HG02852 (cell line): ENCODE measurements at regions not wholly inside any gene's neighbourhood (a gene's known extent, or its start where the extent isn't known, plus 50 kb on each side); places are given as distances from the start of the nearest gene placed in this dataset.
"Not testable (repeated sequence)": the region's sequence is repeated elsewhere in the genome, so short reads cannot be mapped to it uniquely, and the experiment has no call there.

Experiments used
- ATAC-seq: cut with Tn5 transposase; IDR thresholded peaks from one replicate; pipeline ENCODE4 v1.9.1; 2021; ENCODE audit warnings: mild to moderate bottlenecking, moderate library complexity; ENCODE audit not compliant: unreplicated experiment

DNA sequence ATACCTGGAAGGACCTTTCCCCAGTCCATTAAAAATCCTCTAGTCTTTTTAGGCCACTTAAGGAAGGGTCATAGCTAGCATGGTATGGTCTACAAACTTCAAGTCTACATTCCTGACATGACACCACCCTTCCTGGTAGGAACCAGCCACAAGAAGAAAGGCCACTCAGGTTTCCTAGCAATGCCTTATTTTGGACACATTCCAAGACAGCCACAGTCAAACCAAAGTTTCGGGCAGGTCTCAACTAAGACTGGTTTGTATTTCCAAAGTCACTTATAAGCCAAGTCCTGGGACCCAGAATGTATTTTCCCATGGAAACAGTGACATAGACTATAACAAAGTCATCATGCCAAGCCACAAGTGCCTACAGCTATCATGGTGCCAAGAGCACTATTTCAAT, 50.6 kb upstream of the SLC44A3 start:
- ATAC-seq, result no peak

DNA sequence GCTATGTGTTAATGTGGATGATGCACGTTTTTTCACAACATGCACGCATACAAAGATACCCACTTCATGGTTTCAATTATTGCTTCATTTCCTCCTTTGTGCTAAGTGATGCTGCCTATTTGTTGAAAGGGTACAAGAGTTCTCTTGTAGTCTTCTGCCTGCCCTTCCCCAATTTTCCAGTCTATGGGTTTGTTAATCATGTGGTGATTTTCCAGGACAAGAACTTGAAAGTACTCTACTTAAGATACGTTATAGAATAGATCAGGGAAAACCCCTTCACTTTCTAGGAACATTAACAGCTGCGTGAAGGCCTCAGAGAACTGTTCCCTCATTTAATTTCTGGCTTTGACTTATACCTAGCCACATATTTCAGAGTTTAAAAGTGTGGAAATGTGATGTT, 52.1 kb upstream of the SLC44A3 start:
- ATAC-seq, result no peak

DNA sequence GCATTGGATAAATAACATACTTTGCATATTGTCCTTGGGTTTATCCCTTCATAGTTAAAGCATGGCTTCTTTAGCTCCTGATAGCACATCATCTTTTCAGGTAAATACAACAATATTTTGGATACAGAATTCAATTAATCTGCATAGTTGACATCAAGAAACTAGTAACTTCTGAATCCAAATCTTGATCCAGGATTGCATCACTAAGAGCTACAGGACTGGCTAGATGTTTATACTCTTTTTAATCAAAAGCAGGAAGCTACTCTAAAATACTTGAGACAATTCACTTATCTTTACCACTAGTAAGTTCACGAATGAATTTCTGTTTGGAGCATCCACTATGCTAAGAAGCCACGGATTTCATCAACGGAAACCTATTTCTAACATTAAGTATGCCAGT, 54.2 kb upstream of the SLC44A3 start:
- no peak for ATAC-seq

DNA sequence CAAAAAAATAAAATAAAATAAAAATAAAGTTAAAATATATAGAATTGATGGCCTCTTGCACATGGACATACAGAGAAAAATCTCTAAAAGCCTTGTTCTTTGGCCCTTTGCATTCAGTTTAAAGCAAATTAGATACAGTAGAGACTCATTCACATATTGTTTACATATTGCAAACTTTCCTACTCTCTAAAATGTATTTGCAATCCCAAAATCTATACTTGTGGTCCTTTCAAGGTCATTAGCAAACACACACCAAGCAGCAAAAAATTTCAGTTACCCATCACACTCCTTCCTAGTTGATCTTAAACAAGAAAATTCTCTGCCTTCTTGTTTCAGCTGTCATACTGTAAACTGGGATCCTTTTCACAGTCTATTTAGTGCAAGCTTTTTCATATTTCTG, 61.0 kb upstream of the SLC44A3 start:
- no peak for ATAC-seq

DNA sequence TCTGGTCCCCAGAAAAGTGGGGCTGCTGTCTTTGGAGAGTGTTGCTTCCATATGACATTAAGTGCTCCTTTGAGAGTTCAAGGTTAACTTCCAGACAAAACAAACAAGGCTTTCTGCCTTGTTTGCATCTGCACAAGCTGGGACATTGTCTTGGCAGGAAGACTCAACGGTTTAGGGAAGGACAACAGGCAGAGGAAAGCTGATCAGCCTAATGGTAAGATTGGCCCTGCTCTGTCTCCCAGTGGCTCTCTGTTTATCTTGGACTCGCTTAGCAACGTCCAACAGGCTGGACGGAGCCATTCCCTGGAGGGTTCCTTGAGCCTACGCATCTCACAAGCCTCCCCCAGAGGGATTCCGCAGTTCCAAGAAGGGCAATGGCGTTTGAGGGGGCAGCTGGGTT, 62.2 kb upstream of the SLC44A3 start:
- no peak for ATAC-seq

DNA sequence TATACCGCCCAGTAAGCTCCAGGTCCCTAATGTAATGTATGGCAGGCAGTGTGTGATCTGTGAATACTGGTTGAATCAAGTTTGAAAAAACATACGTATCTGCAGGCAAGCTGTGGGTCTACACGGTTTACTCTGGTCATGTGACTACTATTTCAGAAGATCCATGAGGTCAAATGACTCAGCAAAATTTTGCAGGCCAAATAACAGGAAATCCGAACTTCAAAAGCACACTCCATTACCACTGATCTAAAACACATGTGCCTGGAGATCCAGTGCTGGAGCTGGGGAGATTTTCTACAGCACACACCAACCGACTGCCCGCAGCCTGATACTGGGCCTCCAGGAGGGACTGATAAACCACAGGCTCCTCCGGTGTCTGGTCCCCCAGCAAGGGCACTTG, 64.5 kb upstream of the SLC44A3 start:
- ATAC-seq, result no peak

DNA sequence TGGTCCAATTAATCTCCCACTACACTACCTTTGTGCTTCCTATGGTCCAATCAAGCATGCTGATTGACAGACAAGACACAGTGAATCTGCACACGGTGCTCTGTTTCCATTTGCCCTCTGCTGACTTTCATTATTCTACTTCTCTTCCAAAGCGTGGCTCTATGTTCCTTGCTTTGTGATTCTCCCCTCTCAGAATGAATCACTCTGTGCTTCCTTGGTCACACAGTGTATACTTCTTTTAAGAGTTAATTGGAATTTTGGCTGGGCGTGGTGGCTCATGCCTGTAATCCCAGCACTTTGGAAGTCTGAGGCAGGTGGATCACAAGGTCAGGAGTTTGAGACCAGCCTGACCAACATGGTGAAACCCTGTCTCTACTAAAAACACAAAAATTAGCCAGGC, 65.1 kb upstream of the SLC44A3 start:
- not testable (repeated sequence) for ATAC-seq

DNA sequence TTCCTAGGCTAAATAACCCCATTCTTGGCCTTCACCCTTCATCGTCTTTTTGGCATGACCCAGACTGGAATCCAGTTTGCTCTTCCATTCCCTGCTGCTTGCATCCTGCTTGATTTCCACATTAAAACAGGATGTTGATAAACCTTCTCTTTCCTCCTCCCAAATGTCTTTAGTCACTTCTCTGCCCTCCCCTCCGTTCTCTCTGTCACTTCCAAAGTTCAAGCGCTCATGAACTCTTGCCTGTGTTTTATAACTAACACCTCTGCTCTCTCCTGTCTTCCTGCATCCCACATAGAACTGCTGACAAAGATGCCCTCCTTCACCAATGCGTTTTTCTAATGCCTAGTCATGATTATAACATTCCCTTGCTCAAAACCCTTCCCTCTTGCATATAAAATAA, 65.6 kb upstream of the SLC44A3 start:
- no peak for ATAC-seq

DNA sequence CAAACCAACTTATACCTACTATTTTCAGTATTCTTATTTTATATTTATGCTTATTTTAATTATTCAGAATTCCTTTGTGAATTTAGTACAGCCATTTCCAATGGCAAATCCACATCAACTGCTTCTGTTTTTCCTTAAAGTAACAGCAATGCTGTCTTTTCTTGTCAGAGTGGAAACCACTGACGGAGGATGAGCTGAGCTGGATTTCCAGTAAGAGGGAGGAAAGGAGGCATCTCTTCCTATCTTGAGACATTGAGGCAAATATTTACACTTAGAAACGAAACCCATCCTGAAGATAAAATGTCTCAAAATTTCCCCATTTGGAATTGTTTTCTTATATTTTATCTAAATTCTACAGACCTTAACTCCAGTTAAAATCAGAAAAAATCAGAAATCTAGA, 66.1 kb upstream of the SLC44A3 start:
- no peak for ATAC-seq

DNA sequence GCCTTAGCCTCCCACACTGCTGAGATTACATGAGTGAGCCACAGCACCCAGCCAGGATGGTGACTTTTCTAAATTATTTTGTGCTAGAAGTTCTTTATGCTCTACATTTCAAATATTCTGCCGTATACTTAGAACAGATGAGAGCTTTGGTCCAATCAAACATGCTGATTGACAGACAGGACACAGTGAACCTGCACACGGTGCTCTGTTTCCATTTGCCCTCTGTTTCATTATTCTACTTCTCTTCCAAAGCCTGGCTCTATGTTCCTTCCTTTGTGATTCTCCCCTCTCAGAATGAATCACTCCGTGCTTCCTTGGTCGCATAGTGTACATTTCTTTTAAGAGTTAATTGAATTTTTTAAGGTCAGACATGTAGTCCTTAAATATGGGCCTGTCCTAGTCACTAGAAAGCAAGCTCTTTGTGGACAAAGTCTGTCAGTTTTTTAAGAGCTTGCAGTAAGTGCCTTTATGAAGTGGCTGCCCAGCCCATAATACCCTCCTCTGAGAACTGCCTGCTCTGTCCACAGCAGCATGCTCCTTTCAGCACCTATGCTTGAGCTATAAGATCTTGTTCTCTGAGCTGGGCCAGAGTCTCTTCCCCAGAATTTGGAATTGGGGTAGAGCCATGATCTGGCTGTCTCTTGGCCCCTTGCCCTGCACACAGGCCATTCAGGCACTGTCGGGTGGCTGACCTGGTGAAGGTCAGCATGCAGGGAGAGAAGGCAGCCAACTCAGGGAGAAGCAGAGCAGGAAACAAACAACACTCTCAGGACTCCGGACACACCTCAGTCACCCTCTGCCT, 66.8 kb upstream of the SLC44A3 start:
- no peak for ATAC-seq

DNA sequence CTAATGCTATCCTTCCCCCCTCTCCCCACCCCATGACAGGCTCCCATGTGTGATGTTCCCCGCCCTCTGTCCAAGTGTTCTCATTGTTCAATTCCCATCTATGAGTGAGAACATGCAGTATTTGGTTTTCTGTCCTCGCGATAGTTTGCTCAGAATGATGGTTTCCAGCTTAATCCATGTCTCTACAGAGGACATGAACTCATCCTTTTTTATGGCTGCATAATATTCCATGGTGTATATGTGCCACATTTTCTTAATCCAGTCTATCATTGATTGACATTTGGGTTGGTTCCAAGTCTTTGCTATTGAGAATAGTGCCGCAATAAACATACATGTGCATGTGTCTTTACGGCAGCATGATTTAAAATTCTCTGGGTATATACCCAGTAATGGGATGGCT, 68.7 kb upstream of the SLC44A3 start:
- not testable (repeated sequence) for ATAC-seq

DNA sequence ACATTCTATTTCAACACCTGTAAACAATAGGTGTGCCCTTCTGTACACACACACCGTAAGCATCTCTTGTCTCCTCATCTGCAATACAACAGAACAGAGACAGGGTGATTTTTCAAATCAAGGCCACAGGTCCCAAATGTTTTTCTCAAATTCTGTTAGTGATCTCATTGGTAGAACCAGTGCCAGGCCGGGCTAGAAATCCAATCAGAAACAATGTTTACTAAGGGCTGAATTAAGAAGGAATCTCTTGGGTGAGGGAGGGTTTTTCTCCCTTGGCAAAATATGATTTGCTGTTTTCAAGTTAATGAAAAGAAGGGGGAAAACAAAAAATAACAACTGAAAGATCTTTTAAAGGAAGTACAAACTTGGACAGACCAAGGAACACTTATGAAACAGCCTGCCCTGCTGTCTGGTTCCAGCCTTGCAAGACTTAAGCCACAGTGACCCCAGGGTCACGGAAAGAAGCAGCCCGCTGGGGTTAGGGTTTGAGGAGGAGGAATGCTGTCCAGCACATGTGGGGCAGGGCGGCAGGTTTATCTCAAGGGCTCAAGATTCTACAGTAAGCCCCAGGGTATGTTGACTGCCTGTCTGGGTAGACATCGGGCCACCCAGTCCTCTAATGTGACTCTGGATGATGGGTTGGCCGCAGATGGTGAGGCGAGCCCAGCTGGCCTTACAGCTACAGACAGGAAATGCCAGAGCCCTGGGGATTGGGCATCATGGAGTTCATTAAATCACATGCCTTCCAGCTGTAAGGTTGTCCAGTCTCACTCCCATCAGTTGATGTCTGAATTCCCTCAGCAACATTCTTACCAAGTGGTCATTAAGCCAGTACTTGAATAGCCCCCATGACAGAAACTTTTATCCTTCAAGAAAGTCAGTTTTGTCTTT, 73.3 kb upstream of the SLC44A3 start:
- ATAC-seq, result no peak

DNA sequence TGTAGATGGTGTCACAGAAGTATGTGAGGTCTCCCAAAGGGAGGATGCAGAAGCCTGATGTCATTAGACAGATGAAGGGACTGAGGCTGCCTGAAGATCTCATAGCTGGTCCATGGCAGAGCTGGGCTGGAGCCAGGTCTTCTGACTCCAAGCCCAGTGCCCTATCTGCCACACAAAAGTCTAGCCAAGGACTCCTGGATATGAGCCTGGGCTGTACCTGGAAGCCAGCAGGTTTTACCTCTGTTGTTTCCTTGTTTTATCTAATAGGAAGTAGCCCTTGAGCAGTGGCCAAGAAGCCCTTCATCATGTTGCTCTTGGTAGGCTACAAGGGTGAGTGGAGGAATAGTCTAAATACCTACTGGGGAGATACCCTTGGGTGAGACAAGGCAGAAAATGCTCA, 74.4 kb upstream of the SLC44A3 start:
- no peak for ATAC-seq

DNA sequence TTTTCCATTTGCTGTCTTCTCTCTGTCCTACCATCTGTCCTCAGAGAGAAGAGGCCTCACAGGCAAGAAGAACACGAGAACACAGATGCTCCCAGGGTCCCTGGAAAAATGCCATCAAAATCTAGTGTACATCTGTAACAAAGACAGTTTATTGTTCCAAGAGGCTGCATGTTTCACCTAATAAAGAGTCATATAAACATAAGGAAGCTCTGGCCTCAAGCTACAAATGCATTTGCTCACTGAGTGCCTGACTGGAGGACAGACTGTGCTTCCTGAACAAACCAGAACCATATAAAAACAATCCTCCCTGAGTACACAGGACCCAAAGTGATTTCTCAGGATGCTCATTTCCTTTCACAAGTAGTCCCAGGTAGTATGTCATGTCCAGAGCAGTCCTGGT, 76.3 kb upstream of the SLC44A3 start:
- no peak for ATAC-seq

DNA sequence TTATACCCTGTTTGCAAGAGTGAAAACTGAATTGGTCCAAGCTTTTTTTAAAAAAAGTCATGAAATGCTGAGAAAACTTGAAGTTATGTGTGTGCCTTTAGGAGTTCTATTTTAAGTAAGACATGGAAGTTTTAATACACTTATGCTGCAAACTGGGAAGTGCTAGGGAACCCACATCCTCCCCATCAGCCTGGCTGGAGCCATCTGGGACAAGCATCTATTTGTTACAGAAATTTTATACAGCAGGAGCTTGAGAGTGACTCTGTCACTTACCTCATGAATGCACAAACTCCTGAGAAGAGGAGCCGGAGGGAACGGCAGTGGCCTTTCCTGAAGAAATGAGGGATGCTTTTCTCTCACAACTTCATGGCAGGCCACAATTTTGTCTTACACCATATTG, 78.2 kb upstream of the SLC44A3 start:
- no peak for ATAC-seq

DNA sequence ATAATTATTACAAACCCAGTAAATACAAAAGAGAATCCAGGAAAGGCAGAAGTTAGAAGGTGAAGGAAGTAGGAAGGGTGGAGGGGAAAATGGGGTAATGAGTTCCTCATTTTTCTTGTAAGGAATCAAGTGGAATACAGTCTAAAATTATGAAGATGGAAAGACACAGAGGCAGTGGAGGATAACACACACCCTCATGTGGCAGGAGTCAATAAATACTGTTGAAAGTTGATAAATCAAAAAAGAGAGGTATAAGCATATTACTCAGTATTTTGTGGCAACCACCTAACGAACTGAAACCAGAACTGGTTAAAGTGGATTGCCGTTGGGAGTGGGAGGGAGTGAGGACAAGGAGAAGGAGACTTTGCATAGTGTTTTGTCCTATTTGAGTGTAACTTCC, 78.6 kb upstream of the SLC44A3 start:
- no peak for ATAC-seq

DNA sequence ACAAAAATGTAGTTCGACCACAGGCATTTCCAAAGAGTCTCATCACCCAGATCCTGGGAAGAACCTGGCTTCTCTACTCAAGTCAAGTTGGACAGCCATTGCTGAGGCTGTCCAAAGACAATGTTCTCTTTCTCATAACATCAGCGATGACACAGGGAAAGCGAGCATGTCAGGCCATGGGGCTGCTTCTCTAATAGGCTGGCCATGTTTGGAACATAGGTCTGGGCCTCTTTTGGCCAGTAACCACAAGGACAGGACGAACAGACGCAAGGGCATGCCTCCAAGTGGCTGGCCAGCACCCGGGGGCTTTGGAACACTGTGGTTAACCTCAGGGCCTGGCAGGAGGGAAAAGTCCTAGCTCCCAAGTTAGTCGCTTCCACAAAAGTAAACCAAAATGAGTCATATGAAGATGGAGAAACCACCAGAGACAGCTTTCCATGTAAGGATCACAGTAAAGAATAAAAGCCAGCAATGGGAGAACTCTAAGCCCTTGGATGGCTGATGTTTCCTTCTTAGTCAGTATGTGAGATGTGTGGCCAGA, 80.6 kb upstream of the SLC44A3 start:
- ATAC-seq, result no peak

DNA sequence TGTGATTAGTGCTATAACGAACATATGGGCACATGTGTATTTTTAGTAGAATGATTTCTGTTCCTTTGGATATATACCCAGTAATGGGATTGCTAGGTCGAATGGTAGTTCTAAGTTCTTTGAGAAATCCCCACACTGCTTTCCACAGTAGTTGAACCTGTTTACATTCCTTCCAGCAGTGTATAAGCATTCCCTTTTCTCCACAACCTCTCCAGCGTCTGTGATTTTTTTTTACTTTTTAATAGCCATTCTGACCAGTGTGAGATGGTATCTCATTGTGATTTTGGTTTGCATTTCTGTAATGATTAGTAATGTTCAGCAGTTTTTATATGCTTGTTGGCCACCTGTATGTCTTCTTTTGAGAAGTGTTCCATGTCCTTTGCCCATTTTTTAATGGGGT, 81.8 kb upstream of the SLC44A3 start:
- ATAC-seq, result no peak

DNA sequence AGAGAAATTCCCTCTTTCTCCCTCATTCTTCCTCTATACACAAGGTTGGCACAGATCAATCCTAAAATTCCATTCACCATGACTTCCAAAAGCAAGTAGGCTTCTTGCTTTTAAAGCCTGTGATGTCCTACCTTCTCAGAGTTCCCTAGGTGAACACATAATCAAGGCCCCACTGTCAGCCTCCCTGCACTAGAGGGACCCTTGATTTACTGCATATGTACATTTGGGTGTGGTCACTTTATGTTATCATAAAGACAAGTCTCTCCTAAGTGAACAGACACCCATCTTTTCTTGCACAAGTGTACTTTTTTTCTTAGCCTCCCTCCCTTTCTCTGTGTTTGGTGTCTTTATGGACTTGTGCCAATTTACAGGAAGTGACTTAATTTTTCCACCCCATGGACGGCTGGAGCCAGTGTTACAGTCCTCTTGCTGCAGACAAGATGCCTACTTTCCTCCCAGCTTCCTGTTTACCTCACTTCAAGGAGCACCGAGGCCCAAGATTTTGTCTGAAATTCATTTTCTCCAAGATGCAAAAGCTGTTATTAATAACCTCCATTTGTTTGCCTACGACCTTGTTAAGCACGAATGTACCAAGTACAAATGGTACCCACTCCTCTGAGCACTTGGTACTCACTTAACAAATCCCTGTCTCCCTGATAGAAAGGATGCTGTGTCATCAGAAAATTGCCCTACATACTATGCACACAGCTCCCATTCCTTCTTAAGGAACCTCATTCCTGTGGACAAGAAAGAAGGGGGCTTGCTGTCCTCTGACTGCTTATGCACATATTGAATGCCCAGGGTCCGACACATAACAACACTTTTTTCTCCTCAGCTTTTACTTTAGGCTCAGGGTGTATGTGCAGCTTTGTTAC, 82.8 kb upstream of the SLC44A3 start:
- no peak for ATAC-seq

DNA sequence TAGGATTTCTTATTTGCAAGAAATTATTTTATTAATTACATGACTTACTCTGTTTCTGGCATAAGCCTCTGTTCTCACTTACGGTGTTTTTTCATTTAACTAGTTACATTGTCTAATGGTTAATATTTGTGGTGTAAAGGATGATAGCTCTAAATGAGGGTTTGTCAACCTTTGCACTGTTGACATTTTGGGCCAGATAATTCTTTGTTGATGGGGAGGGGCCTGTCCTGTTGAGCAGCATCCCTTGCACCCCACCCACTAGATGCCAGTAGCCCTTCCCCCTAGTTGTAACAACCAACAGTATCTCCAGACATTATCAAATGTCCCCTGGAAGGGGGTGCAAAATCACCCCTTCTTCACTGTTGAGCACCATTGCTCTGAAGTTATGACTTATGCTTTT, 83.6 kb upstream of the SLC44A3 start:
- ATAC-seq, result no peak

DNA sequence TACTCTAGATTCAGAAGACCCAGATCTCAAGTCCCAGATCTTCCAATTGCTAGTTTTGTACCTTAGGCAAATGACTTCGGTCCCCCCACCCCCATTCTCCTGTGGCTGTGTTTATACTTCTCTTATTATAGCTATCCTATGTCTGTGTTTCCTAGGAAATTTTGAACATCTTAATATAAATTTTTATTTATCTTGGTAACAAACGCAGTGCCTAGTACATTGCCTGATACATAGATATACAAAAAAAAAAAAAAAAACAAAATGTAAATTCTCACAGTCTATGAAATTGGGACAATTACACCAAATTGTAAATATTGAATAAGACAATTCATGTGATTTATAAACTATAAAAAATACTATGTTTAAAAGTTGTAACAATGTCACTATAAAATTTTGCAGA, 84.1 kb upstream of the SLC44A3 start:
- ATAC-seq, result no peak
